Neuronal stem cell (in vitro differentiated cells): ENCODE measurements at regions not wholly inside any gene's neighbourhood (a gene's known extent, or its start where the extent isn't known, plus 50 kb on each side); places are given as distances from the start of the nearest gene placed in this dataset.

Experiments used
- DNase-seq: peaks from one replicate; pipeline ENCODE4 v3.0.0-alpha.2; 2013; ENCODE audit warnings: low spot score
- H2AFZ ChIP-seq: one replicate; pipeline ENCODE4 v1.6.1; 2013; ENCODE audit warnings: mild to moderate bottlenecking, low read length, inconsistent platforms
- H2AK5ac ChIP-seq: 2 replicates; pipeline ENCODE4 v1.6.1; 2013; ENCODE audit warnings: low read depth, mild to moderate bottlenecking, inconsistent platforms, low read length, moderate library complexity, mixed read lengths
- H2BK120ac ChIP-seq: 2 replicates; pipeline ENCODE4 v1.6.1; 2013; ENCODE audit warnings: low read depth, mild to moderate bottlenecking, inconsistent platforms, low read length, moderate library complexity, mixed read lengths
- H2BK12ac ChIP-seq: one replicate; pipeline ENCODE4 v1.6.1; 2013; ENCODE audit warnings: low read length, inconsistent platforms
- H2BK15ac ChIP-seq: 2 replicates; pipeline ENCODE4 v1.6.1; 2013; ENCODE audit warnings: mild to moderate bottlenecking, low read length, inconsistent platforms, mixed read lengths
- H2BK5ac ChIP-seq: one replicate; pipeline ENCODE4 v1.6.1; 2013; ENCODE audit warnings: inconsistent platforms, mild to moderate bottlenecking, low read length, moderate library complexity
- H3K14ac ChIP-seq: one replicate; pipeline ENCODE4 v1.6.1; 2013; ENCODE audit warnings: low read length, inconsistent platforms
- H3K18ac ChIP-seq: 2 replicates; pipeline ENCODE4 v1.6.1; 2013; ENCODE audit warnings: low read length, inconsistent platforms
- H3K23ac ChIP-seq: 2 replicates; pipeline ENCODE4 v1.6.1; 2013; ENCODE audit warnings: low read depth, mild to moderate bottlenecking, mixed read lengths, low read length, inconsistent platforms; ENCODE audit not compliant: poor library complexity
- H3K27ac ChIP-seq: replicated peaks from 3 replicates; pipeline ENCODE4 v1.5.1; 2013; ENCODE audit warnings: low read length, inconsistent platforms
- H3K27me3 ChIP-seq, 3 experiments: 2 replicates each; pipeline ENCODE4 v1.6.1; 2013; ENCODE audit warnings: low read length in 3 of 3, mild to moderate bottlenecking in 2 of 3, inconsistent platforms in 1 of 3, low read depth in 1 of 3, mixed read lengths in 1 of 3, moderate library complexity in 1 of 3; ENCODE audit not compliant: control insufficient read depth in 3 of 3, insufficient read depth in 3 of 3
- H3K36me3 ChIP-seq, 2 donors: replicated peaks in 1 of 2; 2 replicates each; pipeline ENCODE4 v1.6.1; 2013; ENCODE audit warnings: low read length in 2 of 2; ENCODE audit not compliant: control insufficient read depth in 2 of 2, insufficient read depth in 2 of 2
- H3K4ac ChIP-seq: 2 replicates; pipeline ENCODE4 v1.6.1; 2013; ENCODE audit warnings: inconsistent platforms, mild to moderate bottlenecking, low read length, moderate library complexity
- H3K4me1 ChIP-seq, 2 donors: 1 replicate in 1 of 2; 2 replicates in 1 of 2; pipeline ENCODE4 v1.6.1; 2013; ENCODE audit warnings: low read length in 2 of 2, low read depth in 1 of 2; ENCODE audit not compliant: control insufficient read depth in 2 of 2, insufficient read depth in 1 of 2
- H3K4me2 ChIP-seq: one replicate; pipeline ENCODE4 v1.6.1; 2013; ENCODE audit warnings: mild to moderate bottlenecking, low read length, inconsistent platforms; ENCODE audit not compliant: insufficient read depth, poor library complexity, severe bottlenecking
- H3K4me3 ChIP-seq, 2 donors: 2 replicates each; pipeline ENCODE4 v1.5.1; 2013; ENCODE audit warnings: low read length in 2 of 2, mild to moderate bottlenecking in 2 of 2, inconsistent platforms in 1 of 2, moderate library complexity in 1 of 2
- H3K79me1 ChIP-seq: one replicate; pipeline ENCODE4 v1.6.1; 2013; ENCODE audit warnings: low read depth, mild to moderate bottlenecking, inconsistent platforms, low read length, moderate library complexity
- H3K9ac ChIP-seq: one replicate; pipeline ENCODE4 v1.6.1; 2013; ENCODE audit warnings: mild to moderate bottlenecking, low read depth, low read length, inconsistent platforms; ENCODE audit not compliant: poor library complexity
- H3K9me3 ChIP-seq, 2 donors: replicated peaks in 1 of 2; 2 replicates each; pipeline versions ENCODE3 to v1.6.1; 2013; ENCODE audit warnings: low read length in 2 of 2, mild to moderate bottlenecking in 2 of 2, inconsistent platforms in 1 of 2, low read depth in 1 of 2, mixed read lengths in 1 of 2, moderate library complexity in 1 of 2; ENCODE audit not compliant: control insufficient read depth in 2 of 2, insufficient read depth in 1 of 2
- H4K8ac ChIP-seq: one replicate; pipeline ENCODE4 v1.6.1; 2013; ENCODE audit warnings: low read depth, mild to moderate bottlenecking, inconsistent platforms, low read length, moderate library complexity
- H4K91ac ChIP-seq: one replicate; pipeline ENCODE4 v1.6.1; 2013; ENCODE audit warnings: low read length, low read depth, mild to moderate bottlenecking, inconsistent platforms; ENCODE audit not compliant: poor library complexity
- WGBS, 2 donors: extraction: QIAGEN DNeasy Blood & Tissue Kit; methylation state at CpG; one replicate each; pipeline ENCODE4 v1.1.7; 2013; ENCODE audit warnings: missing lambda C conversion rate in 2 of 2, mixed read lengths in 1 of 2; ENCODE audit not compliant: insufficient read length in 2 of 2, insufficient replicate concordance in 1 of 2; ENCODE audit errors: extremely low coverage in 2 of 2; 5-methylcytosine and 5-hydroxymethylcytosine counted together

DNA sequence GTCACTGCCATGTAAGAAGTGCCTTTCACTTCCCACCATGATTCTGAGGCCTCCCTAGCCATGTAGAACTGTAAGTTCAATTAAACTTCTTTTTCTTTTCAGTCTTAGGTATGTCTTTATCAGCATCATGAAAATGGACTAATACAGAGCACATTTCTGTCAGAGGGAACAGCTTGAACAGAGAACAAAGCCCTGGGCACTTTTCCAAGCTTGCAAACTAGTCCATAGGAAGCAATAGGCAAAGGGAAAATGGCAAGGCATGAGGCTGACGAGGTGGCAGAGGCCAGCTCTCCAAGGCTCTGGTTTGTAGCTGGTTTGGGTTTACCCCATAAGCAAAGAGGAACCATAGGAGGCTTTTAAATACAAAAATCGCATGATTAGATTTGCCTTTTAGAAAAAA lies 185.1 kb upstream of the HDDC2 start:
- Histone ChIP-seq H3K27me3 (peaks cover 0 to 8% (median 0%) of the 10 kb centered on the region in 3 experiments), H3K18ac (no peak overlapping the region), H2BK5ac (no peak overlapping the region), H3K4me2 (no peak overlapping the region), H3K23ac (no peak overlapping the region), H4K91ac (no peak overlapping the region), H3K9ac (no peak overlapping the region), H2BK120ac (no peak overlapping the region), H3K14ac (no peak overlapping the region), H2BK15ac (no peak overlapping the region), H3K4me1 (no peaks in the 10 kb centered on the region), H3K4ac (no peak overlapping the region), H4K8ac (no peak overlapping the region), H2AFZ (no peak overlapping the region), H3K79me1 (no peaks in the 10 kb centered on the region), H2AK5ac (no peak overlapping the region), H3K27ac (no peak overlapping the region), H3K36me3 (no peaks in the 10 kb centered on the region), H2BK12ac (no peak overlapping the region), H3K4me3 (no peak overlapping the region), H3K9me3 (no peaks in the 10 kb centered on the region)
- WGBS, 2 donors = no CpG with 5 or more reads among the region's 2 CpGs
- DNase-seq = no peak

GRCh38 chr6:125489579-125490285 lies 188.0 kb upstream of the HDDC2 start:
- no peak for DNase-seq
- H3K4me2 ChIP-seq = no peak overlapping the region
- H3K9ac ChIP-seq = no peak overlapping the region
- H3K18ac ChIP-seq = no peak overlapping the region
- no peak overlapping the region for H3K4ac ChIP-seq
- no peak overlapping the region for H3K4me3 ChIP-seq
- no peak overlapping the region for H2BK120ac ChIP-seq
- H3K36me3 ChIP-seq = no peaks in the 10 kb centered on the region
- no peaks in the 10 kb centered on the region for H3K4me1 ChIP-seq
- no peak overlapping the region for H4K91ac ChIP-seq
- no peaks in the 10 kb centered on the region for H3K9me3 ChIP-seq
- no peak overlapping the region for H3K14ac ChIP-seq
- no peak overlapping the region for H2BK15ac ChIP-seq
- WGBS, 2 donors = no CpG with 5 or more reads among the region's 2 CpGs
- H3K23ac ChIP-seq = no peak overlapping the region
- no peak overlapping the region for H2AK5ac ChIP-seq
- no peaks in the 10 kb centered on the region for H3K79me1 ChIP-seq
- H2BK5ac ChIP-seq = no peak overlapping the region
- H2BK12ac ChIP-seq = no peak overlapping the region
- no peak overlapping the region for H3K27ac ChIP-seq
- peaks cover 0 to 6% (median 0%) of the 10 kb centered on the region in 3 experiments for H3K27me3 ChIP-seq
- H2AFZ ChIP-seq = no peak overlapping the region
- no peak overlapping the region for H4K8ac ChIP-seq

- no peak overlapping the region for H3K4me3 ChIP-seq
- no peaks in the 10 kb centered on the region for H3K79me1 ChIP-seq
- no peak overlapping the region for H3K18ac ChIP-seq
- H3K36me3 ChIP-seq = no peaks in the 10 kb centered on the region
- no peak overlapping the region for H2AFZ ChIP-seq
- H3K9ac ChIP-seq = no peak overlapping the region
- H4K8ac ChIP-seq = no peak overlapping the region
- no peaks in the 10 kb centered on the region for H3K9me3 ChIP-seq
- no peaks in the 10 kb centered on the region for H3K4me1 ChIP-seq
- H2BK5ac ChIP-seq = no peak overlapping the region
- peaks cover 0 to 6% (median 0%) of the 10 kb centered on the region in 3 experiments for H3K27me3 ChIP-seq
- H2AK5ac ChIP-seq = no peak overlapping the region
- no peak overlapping the region for H3K4me2 ChIP-seq
- no peak overlapping the region for H2BK15ac ChIP-seq
- no CpG with 5 or more reads among the region's 8 CpGs for WGBS, 2 donors
- no peak overlapping the region for H3K23ac ChIP-seq
- H3K4ac ChIP-seq = no peak overlapping the region
- no peak for DNase-seq
- no peak overlapping the region for H3K14ac ChIP-seq
- no peak overlapping the region for H2BK120ac ChIP-seq
- H2BK12ac ChIP-seq = no peak overlapping the region
- no peak overlapping the region for H3K27ac ChIP-seq
- H4K91ac ChIP-seq = no peak overlapping the region
Observed at GRCh38 chr6:125491860-125492618, 190.3 kb upstream of the HDDC2 start.

GRCh38 chr6:125498606-125499005 lies 196.8 kb upstream of the HDDC2 start:
- Histone ChIP-seq H2BK5ac (no peak overlapping the region), H3K14ac (no peak overlapping the region), H2BK15ac (no peak overlapping the region), H3K4me1 (no peaks in the 10 kb centered on the region), H3K79me1 (no peaks in the 10 kb centered on the region), H2BK120ac (no peak overlapping the region), H3K36me3 (no peaks in the 10 kb centered on the region), H3K27me3 (no peaks in the 10 kb centered on the region), H3K27ac (no peak overlapping the region), H2BK12ac (no peak overlapping the region), H3K23ac (no peak overlapping the region), H3K4me3 (no peak overlapping the region), H3K9me3 (no peaks in the 10 kb centered on the region), H3K4me2 (no peak overlapping the region), H4K8ac (no peak overlapping the region), H3K18ac (no peak overlapping the region), H2AK5ac (no peak overlapping the region), H3K9ac (no peak overlapping the region), H3K4ac (no peak overlapping the region), H2AFZ (no peak overlapping the region), H4K91ac (no peak overlapping the region)
- no CpG with 5 or more reads among the region's 3 CpGs for WGBS, 2 donors
- no peak for DNase-seq
